GM10248 (cell line): ENCODE measurements at regions not wholly inside any gene's neighbourhood (a gene's known extent, or its start where the extent isn't known, plus 50 kb on each side); places are given as distances from the start of the nearest gene placed in this dataset.

Experiments
- CTCF ChIA-PET: fragments of 300-600 bp; sonication (Branson Sonifier 250); formaldehyde crosslinking; extraction: SDS; loops from one replicate; lab custom pipeline; 2021; ENCODE audit warnings: antibody characterized with exemption; lab: Yijun Ruan, JAX
- POLR2A ChIA-PET: fragments of 350-650 bp; sonication (Branson Sonifier 250); formaldehyde crosslinking; extraction: SDS; loops from one replicate; lab custom pipeline; 2020; ENCODE audit warnings: antibody characterized with exemption; lab: Yijun Ruan, JAX
- DNase-seq: peaks from one replicate; pipeline ENCODE4 v3.0.0; 2012; ENCODE audit errors: extremely low spot score
- CTCF ChIP-seq: IDR thresholded peaks from 2 replicates; pipeline ENCODE4 v1.5.1; 2012; ENCODE audit warnings: mild to moderate bottlenecking, low read depth; ENCODE audit errors: extremely low read depth, missing control alignments, control extremely low read depth

DNA sequence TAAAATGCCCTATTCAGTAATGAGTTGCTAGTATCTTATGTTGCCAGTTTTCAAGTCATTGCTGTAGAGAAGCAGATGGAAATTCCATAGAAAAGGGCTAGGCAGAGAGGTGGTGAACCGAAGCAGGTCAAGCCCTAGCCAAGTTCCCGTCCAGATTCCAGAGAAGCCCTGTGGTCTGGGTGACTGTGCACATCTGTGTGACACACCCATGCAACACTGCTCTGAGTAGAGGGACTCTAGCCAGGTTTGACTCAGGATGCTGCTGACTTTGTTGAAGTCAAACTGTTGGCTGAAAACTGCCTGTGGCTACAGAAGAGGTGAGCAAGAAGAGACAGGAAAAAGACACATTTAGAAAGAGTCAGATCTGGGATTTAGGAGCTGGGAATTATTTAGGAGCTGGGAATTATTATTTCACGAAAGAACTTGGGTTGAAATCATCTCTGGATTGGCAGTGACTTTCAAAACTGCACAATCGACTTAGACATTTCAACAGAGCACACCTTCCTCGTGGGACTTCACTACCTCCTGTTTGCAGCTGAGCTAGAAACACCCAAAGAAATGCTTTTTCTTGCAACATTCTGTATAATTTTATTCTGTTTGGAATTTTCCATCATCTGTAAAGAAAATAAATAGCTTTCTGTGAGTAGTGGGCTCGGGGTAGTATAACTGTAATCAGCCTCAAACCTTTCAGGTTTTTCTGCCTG lies 149.1 kb upstream of the PRKCQ start:
- no peak for TF ChIP-seq CTCF
- ChIA-PET CTCF (interaction anchor here (1.9 kb wide), 1 partner anchor 10 kb away, joined by 9 read pairs; no protein-coding TSS in a partner anchor), POLR2A (no interaction called here)
- DNase-seq: no peak

- ChIA-PET CTCF (interaction anchor here (1.0 to 1.4 kb wide), 2 partner anchors 11 to 22 kb away, joined by 3 to 4 read pairs; no protein-coding TSS in a partner anchor), POLR2A (no interaction called here)
- TF ChIP-seq CTCF: no peak
Observed at GRCh38 chr10:6726924-6727323, 146.8 kb upstream of the PRKCQ start.

DNA sequence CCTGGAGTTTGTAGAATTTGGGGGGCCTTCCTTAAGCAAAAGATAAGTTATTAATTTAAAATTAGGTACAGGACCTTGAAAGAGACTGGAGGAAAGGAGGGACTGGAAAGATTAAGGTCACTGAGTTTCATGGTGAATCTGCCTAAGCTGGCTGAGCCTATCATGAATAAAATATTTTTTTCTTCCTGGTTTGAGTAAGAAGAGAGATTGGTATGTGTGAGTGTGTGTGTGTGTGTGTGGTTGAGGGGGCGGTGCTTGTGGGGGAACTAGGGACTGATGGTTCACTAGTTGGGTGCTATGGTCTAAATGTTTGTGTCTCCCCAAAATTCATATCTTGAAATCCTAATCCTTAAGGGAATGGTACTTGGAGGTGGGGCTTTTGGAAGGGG lies 142.5 kb upstream of the PRKCQ start:
- no peak for DNase-seq
- POLR2A ChIA-PET: no interaction called here
- CTCF ChIA-PET: no interaction called here
- no peak for TF ChIP-seq CTCF

More at GRCh38 chr10:6726924-6727323, 146.8 kb upstream of the PRKCQ start:
- DNase-seq: no peak

GRCh38 chr10:6721964-6722615 lies 142.0 kb upstream of the PRKCQ start:
- CTCF ChIA-PET: interaction anchor here (1.2 to 1.5 kb wide), 3 partner anchors 21 to 45 kb away, joined by 3 to 4 read pairs (median 3); no protein-coding TSS in a partner anchor
- DNase-seq: no peak
- TF ChIP-seq CTCF: no peak
- POLR2A ChIA-PET: no interaction called here

- TF ChIP-seq CTCF: no peak
- DNase-seq: no peak
- ChIA-PET POLR2A (no interaction called here), CTCF (interaction anchor here (1.0 to 1.5 kb wide), 4 partner anchors 20 to 44 kb away, joined by 3 to 4 read pairs (median 3); no protein-coding TSS in a partner anchor)
Observed at GRCh38 chr10:6721480-6721879, 141.4 kb upstream of the PRKCQ start.

DNA sequence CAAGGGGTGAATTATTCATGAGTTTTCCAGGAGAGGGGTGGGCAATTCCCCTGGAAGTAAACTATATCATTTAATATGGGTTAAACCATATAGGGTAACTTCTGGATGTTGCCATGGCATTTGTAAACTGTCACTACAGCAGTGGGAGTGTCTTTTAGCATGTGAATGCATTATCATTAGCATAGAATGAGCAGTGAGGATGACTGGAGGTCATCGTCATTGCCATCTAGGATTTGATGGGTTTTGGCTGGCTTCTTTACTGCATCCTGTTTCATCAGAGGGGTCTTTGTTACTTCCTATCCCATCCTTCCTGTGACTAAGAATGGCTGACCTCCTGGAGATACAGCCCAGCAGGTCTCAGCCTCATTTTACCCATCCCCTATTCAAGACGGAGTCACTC lies 139.5 kb upstream of the PRKCQ start:
- CTCF ChIA-PET: no interaction called here
- TF ChIP-seq CTCF: no peak

More for the DNA sequence above, 139.5 kb upstream of the PRKCQ start:
- DNase-seq: no peak
- POLR2A ChIA-PET: no interaction called here
